ENCODE measurements at regions not wholly inside any gene's neighbourhood (a gene's known extent, or its start where the extent isn't known, plus 50 kb on each side); places are given as distances from the start of the nearest gene placed in this dataset.

DNA sequence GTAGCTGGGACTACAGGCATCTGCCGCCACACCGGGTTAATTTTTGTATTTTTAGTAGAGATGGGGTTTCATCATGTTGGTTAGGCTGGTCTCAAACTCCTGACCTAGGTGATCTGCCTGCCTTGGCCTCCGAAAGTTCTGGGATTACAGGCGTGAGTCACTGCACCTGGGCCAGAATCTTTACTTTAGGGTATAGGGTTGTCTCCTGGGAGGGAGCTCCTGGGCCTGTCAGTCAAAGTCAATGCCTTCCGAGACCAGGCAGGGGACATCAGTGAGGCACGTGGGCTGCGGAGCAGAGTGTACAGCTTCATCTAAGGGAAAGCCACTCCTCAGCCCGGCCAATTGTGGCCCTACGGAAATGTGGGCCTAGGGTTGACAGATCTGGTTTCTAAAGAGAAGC, 108.6 kb downstream of the FGF18 start:
- H3K9me3 ChIP-seq = no peaks in the 10 kb centered on the region
- H3K4me1 ChIP-seq = no peaks in the 10 kb centered on the region
- intact Hi-C loops (cut with DNase I) = no loop called here
- H3K27ac ChIP-seq = no peak overlapping the region
- H3K27me3 ChIP-seq = no peaks in the 10 kb centered on the region
- H3K4me3 ChIP-seq = no peak overlapping the region
- TF ChIP-seq, protein P1, sequence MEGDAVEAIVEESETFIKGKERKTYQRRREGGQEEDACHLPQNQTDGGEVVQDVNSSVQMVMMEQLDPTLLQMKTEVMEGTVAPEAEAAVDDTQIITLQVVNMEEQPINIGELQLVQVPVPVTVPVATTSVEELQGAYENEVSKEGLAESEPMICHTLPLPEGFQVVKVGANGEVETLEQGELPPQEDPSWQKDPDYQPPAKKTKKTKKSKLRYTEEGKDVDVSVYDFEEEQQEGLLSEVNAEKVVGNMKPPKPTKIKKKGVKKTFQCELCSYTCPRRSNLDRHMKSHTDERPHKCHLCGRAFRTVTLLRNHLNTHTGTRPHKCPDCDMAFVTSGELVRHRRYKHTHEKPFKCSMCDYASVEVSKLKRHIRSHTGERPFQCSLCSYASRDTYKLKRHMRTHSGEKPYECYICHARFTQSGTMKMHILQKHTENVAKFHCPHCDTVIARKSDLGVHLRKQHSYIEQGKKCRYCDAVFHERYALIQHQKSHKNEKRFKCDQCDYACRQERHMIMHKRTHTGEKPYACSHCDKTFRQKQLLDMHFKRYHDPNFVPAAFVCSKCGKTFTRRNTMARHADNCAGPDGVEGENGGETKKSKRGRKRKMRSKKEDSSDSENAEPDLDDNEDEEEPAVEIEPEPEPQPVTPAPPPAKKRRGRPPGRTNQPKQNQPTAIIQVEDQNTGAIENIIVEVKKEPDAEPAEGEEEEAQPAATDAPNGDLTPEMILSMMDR (IDR thresholded peaks at IDR 0.05) = no peak
- no peak for TF ChIP-seq POLR2A (IDR thresholded peaks at IDR 0.05)
- 75 to 79% methylated on average over 5 to 9 of the region's 9 CpGs for WGBS, 2 donors
- no peaks in the 10 kb centered on the region for H3K36me3 ChIP-seq (replicated peaks in 1 of 2; ENCODE audit: insufficient read depth in 1 of 2, low read depth in 2 of 2)
- DNase-seq = no peak
- no peak for ATAC-seq

DNA sequence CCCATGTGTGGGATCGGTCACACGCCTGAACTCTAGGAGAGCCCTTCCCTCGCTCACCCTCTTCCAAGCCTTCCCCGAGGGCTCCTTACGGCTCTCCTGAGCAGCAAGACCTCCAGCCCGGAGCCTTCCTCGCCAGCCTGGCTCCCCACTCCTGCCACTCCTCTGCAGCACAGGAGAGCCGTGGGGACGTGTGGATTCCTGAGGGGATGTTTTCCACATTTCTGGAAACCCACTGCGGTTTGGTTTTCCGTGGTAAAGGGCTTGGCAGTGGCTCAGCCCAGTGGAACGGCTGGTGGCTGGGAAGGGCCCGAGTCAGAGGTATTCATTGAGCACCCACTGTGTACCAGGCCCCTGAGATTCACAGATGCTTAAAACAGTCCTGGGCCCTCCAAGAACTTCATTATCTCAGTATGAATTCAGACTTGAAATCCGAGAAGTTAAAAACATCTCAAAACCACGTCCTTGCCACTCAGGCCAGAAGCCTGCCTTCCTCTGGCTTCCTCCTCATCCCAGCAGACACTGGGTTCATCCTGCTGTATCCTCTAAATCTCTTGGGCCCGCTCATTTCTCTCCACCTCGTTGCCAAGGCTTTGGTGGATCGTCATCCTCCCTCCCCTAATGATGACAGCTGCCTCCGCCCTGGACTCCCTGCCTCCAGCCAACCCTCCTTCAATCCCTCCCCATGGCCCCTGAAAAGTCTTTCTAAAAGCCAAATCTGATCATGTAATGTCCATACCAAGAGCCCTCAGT, 109.6 kb downstream of the FGF18 start:
- H3K36me3 ChIP-seq (replicated peaks in 1 of 2; ENCODE audit: insufficient read depth in 1 of 2, low read depth in 2 of 2) = no peaks in the 10 kb centered on the region
- ATAC-seq = no peak
- no peak for TF ChIP-seq POLR2A (IDR thresholded peaks at IDR 0.05)
- TF ChIP-seq, protein P1 (IDR thresholded peaks at IDR 0.05) = no peak

DNA sequence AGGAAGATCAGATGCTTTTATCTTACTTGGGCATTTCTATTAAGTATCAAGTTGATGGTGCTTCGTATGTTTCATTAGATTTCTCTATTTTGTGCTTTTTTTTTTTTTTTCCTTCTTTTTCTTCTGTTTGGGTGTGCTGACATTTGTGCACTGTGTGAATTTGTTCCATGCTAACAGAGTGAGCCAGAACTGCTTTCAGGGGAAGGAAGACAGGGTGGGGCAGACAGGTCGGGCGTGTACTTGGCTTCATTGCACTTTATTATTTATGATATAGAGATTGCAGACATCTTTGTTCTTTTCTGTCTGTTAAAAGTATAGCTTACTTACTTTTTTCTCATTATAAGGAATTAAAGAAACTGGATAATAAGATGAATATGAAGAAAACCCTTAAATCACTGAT, 112.2 kb downstream of the FGF18 start:
- no peak for ATAC-seq
- DNase-seq = no peak
- no peaks in the 10 kb centered on the region for H3K27me3 ChIP-seq
- H3K9me3 ChIP-seq = no peaks in the 10 kb centered on the region
- no peak for TF ChIP-seq POLR2A (IDR thresholded peaks at IDR 0.05)
- no peaks in the 10 kb centered on the region for H3K4me1 ChIP-seq
- no peaks in the 10 kb centered on the region for H3K36me3 ChIP-seq (replicated peaks in 1 of 2; ENCODE audit: insufficient read depth in 1 of 2, low read depth in 2 of 2)
- H3K27ac ChIP-seq = no peak overlapping the region
- intact Hi-C loops (cut with DNase I) = no loop called here
- WGBS, 2 donors = 45 to 60% methylated on average over 3 of the region's 3 CpGs
- H3K4me3 ChIP-seq = no peak overlapping the region

More for the DNA sequence above, 109.6 kb downstream of the FGF18 start:
- DNase-seq = no peak
- intact Hi-C loops (cut with DNase I) = no loop called here
- 74 to 77% methylated on average over 19 of the region's 19 CpGs for WGBS, 2 donors
- H3K4me1 ChIP-seq = no peaks in the 10 kb centered on the region
- H3K9me3 ChIP-seq = no peaks in the 10 kb centered on the region
- H3K4me3 ChIP-seq = no peak overlapping the region
- no peak overlapping the region for H3K27ac ChIP-seq
- H3K27me3 ChIP-seq = no peaks in the 10 kb centered on the region

DNA sequence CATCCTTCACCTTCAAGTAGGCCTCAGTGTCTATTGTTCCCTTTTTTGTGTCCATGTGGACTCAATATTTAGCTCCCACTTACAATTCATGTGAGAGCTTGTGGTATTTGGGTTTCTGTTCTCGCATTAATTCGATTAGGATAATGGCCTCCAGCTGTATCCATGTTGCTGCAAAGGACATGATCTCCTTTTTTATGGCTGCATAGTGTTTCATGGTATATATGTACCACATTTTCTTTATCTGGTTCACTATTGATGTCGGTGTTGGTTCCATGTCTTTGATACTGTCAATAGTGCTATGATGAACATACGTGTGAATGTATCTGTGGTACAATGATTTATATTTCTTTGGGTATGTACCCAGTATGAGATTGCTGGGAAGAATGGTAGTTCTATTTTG, 113.7 kb downstream of the FGF18 start:
- no peaks in the 10 kb centered on the region for H3K9me3 ChIP-seq
- ATAC-seq (no peak), DNase-seq (no peak)
- WGBS, 2 donors = 90 to 92% methylated on average over 4 of the region's 4 CpGs
- H3K36me3 ChIP-seq (replicated peaks in 1 of 2; ENCODE audit: insufficient read depth in 1 of 2, low read depth in 2 of 2) = no peaks in the 10 kb centered on the region
- H3K27me3 ChIP-seq = no peaks in the 10 kb centered on the region
- no peak for TF ChIP-seq POLR2A (IDR thresholded peaks at IDR 0.05)
- TF ChIP-seq, protein P1 (IDR thresholded peaks at IDR 0.05) = no peak
- no peaks in the 10 kb centered on the region for H3K4me1 ChIP-seq
- intact Hi-C loops (cut with DNase I) = no loop called here
- H3K27ac ChIP-seq = no peak overlapping the region
- H3K4me3 ChIP-seq = no peak overlapping the region

DNA sequence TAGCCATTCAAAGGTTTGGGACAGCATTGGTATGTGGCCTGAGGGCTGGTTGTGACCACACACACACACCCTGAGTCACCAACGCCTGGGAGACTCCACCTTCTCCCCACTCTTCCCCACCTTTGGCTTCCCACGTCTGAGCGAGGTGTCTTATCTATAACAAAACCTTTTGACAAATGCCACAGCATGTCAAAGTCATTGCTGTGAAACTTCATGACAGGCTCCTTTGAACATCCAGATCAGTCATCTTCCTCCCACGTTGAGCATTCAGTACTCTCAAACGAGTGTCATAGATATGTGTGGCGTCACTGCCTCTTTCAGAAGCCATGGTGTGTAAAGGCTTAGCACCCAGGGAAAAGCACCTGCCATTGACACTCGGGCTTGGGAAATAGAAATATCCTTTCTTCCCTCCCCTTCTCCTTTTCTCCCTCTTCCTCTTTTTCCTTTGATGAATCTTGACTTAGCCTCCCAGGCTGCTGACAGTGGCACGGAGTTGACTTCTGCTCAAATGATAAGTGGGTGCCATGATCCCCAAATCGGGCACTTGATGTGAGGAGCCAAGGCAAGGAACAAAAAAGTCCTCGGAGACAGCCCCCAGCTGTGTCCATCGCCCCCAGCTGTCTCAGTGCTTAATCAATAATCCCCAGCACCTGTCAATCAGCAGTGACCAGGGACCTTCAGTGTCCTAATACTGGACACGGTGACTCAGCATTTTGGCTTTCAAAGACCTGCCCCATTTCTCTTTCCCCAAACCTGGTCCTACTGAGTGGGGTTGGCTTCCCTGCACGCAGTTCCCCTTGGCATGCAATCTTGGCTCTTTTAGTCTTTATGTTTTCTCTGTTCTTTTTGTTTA, 114.8 kb downstream of the FGF18 start:
- intact Hi-C loops (cut with DNase I) = no loop called here
- no peaks in the 10 kb centered on the region for H3K4me1 ChIP-seq
- no peaks in the 10 kb centered on the region for H3K27me3 ChIP-seq
- no peak for TF ChIP-seq POLR2A (IDR thresholded peaks at IDR 0.05)
- TF ChIP-seq, protein P1 (IDR thresholded peaks at IDR 0.05) = no peak
- H3K9me3 ChIP-seq = no peaks in the 10 kb centered on the region
- WGBS, 2 donors = 53% methylated on average over 13 of the region's 13 CpGs
- H3K36me3 ChIP-seq (replicated peaks in 1 of 2; ENCODE audit: insufficient read depth in 1 of 2, low read depth in 2 of 2) = no peaks in the 10 kb centered on the region
- H3K4me3 ChIP-seq = no peak overlapping the region
- no peak for DNase-seq
- no peak for ATAC-seq
- no peak overlapping the region for H3K27ac ChIP-seq

Data from body of pancreas (tissue), 4 donors.